Neuronal stem cell (in vitro differentiated cells): ENCODE measurements at regions not wholly inside any gene's neighbourhood (a gene's known extent, or its start where the extent isn't known, plus 50 kb on each side); places are given as distances from the start of the nearest gene placed in this dataset.

Source experiments
- DNase-seq: peaks from one replicate; pipeline ENCODE4 v3.0.0-alpha.2; 2013; ENCODE audit warnings: low spot score
- H2AFZ ChIP-seq: one replicate; pipeline ENCODE4 v1.6.1; 2013; ENCODE audit warnings: mild to moderate bottlenecking, low read length, inconsistent platforms
- H2AK5ac ChIP-seq: 2 replicates; pipeline ENCODE4 v1.6.1; 2013; ENCODE audit warnings: low read depth, mild to moderate bottlenecking, inconsistent platforms, low read length, moderate library complexity, mixed read lengths
- H2BK120ac ChIP-seq: 2 replicates; pipeline ENCODE4 v1.6.1; 2013; ENCODE audit warnings: low read depth, mild to moderate bottlenecking, inconsistent platforms, low read length, moderate library complexity, mixed read lengths
- H2BK12ac ChIP-seq: one replicate; pipeline ENCODE4 v1.6.1; 2013; ENCODE audit warnings: low read length, inconsistent platforms
- H2BK15ac ChIP-seq: 2 replicates; pipeline ENCODE4 v1.6.1; 2013; ENCODE audit warnings: mild to moderate bottlenecking, low read length, inconsistent platforms, mixed read lengths
- H2BK5ac ChIP-seq: one replicate; pipeline ENCODE4 v1.6.1; 2013; ENCODE audit warnings: inconsistent platforms, mild to moderate bottlenecking, low read length, moderate library complexity
- H3K14ac ChIP-seq: one replicate; pipeline ENCODE4 v1.6.1; 2013; ENCODE audit warnings: low read length, inconsistent platforms
- H3K18ac ChIP-seq: 2 replicates; pipeline ENCODE4 v1.6.1; 2013; ENCODE audit warnings: low read length, inconsistent platforms
- H3K23ac ChIP-seq: 2 replicates; pipeline ENCODE4 v1.6.1; 2013; ENCODE audit warnings: low read depth, mild to moderate bottlenecking, mixed read lengths, low read length, inconsistent platforms; ENCODE audit not compliant: poor library complexity
- H3K27ac ChIP-seq: replicated peaks from 3 replicates; pipeline ENCODE4 v1.5.1; 2013; ENCODE audit warnings: low read length, inconsistent platforms
- H3K27me3 ChIP-seq, 3 experiments: 2 replicates each; pipeline ENCODE4 v1.6.1; 2013; ENCODE audit warnings: low read length in 3 of 3, mild to moderate bottlenecking in 2 of 3, inconsistent platforms in 1 of 3, low read depth in 1 of 3, mixed read lengths in 1 of 3, moderate library complexity in 1 of 3; ENCODE audit not compliant: control insufficient read depth in 3 of 3, insufficient read depth in 3 of 3
- H3K36me3 ChIP-seq, 2 donors: replicated peaks in 1 of 2; 2 replicates each; pipeline ENCODE4 v1.6.1; 2013; ENCODE audit warnings: low read length in 2 of 2; ENCODE audit not compliant: control insufficient read depth in 2 of 2, insufficient read depth in 2 of 2
- H3K4ac ChIP-seq: 2 replicates; pipeline ENCODE4 v1.6.1; 2013; ENCODE audit warnings: inconsistent platforms, mild to moderate bottlenecking, low read length, moderate library complexity
- H3K4me1 ChIP-seq, 2 donors: 1 replicate in 1 of 2; 2 replicates in 1 of 2; pipeline ENCODE4 v1.6.1; 2013; ENCODE audit warnings: low read length in 2 of 2, low read depth in 1 of 2; ENCODE audit not compliant: control insufficient read depth in 2 of 2, insufficient read depth in 1 of 2
- H3K4me2 ChIP-seq: one replicate; pipeline ENCODE4 v1.6.1; 2013; ENCODE audit warnings: mild to moderate bottlenecking, low read length, inconsistent platforms; ENCODE audit not compliant: insufficient read depth, poor library complexity, severe bottlenecking
- H3K4me3 ChIP-seq, 2 donors: 2 replicates each; pipeline ENCODE4 v1.5.1; 2013; ENCODE audit warnings: low read length in 2 of 2, mild to moderate bottlenecking in 2 of 2, inconsistent platforms in 1 of 2, moderate library complexity in 1 of 2
- H3K79me1 ChIP-seq: one replicate; pipeline ENCODE4 v1.6.1; 2013; ENCODE audit warnings: low read depth, mild to moderate bottlenecking, inconsistent platforms, low read length, moderate library complexity
- H3K9ac ChIP-seq: one replicate; pipeline ENCODE4 v1.6.1; 2013; ENCODE audit warnings: mild to moderate bottlenecking, low read depth, low read length, inconsistent platforms; ENCODE audit not compliant: poor library complexity
- H3K9me3 ChIP-seq, 2 donors: replicated peaks in 1 of 2; 2 replicates each; pipeline versions ENCODE3 to v1.6.1; 2013; ENCODE audit warnings: low read length in 2 of 2, mild to moderate bottlenecking in 2 of 2, inconsistent platforms in 1 of 2, low read depth in 1 of 2, mixed read lengths in 1 of 2, moderate library complexity in 1 of 2; ENCODE audit not compliant: control insufficient read depth in 2 of 2, insufficient read depth in 1 of 2
- H4K8ac ChIP-seq: one replicate; pipeline ENCODE4 v1.6.1; 2013; ENCODE audit warnings: low read depth, mild to moderate bottlenecking, inconsistent platforms, low read length, moderate library complexity
- H4K91ac ChIP-seq: one replicate; pipeline ENCODE4 v1.6.1; 2013; ENCODE audit warnings: low read length, low read depth, mild to moderate bottlenecking, inconsistent platforms; ENCODE audit not compliant: poor library complexity
- WGBS, 2 donors: extraction: QIAGEN DNeasy Blood & Tissue Kit; methylation state at CpG; one replicate each; pipeline ENCODE4 v1.1.7; 2013; ENCODE audit warnings: missing lambda C conversion rate in 2 of 2, mixed read lengths in 1 of 2; ENCODE audit not compliant: insufficient read length in 2 of 2, insufficient replicate concordance in 1 of 2; ENCODE audit errors: extremely low coverage in 2 of 2; 5-methylcytosine and 5-hydroxymethylcytosine counted together

DNA sequence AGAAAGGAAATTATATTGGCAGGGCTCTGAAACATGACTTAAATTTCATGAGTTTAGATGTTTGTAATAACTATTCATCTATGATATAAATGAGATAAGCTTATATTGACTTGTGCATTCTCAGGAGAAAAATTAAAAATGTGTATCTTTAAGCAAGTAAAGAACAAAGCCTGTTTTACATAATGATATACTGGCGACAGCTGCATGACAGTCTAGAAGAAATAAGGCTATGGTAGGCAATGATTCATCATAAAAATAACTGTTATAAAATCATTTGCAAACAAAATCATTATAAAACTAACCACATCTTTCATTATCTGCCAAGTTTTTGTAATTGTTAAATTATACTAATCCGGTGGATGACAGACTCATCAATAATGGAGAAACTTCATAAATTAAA is 188.1 kb downstream of the ADAM29 start:
- no CpG with 5 or more reads among the region's 2 CpGs for WGBS, 2 donors

DNA sequence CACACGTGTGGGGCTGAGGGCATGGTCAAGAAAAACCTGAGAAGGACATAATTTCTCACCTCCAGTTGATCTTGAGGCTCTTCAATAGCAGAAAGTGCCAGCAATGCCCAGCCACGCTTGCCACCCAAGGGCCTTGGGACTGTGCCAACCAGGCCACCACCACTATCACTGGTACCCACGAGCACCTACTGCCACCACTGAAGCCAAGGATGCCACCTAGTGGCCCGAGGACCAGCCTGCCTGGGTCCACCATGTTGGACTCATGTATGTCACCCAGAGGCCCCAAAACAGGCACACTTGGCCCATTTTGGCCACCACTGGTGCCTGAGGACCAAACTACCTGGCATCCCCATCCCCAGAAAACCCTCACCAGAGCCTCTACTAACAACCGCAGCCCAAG is 191.8 kb downstream of the ADAM29 start:
- H2BK15ac ChIP-seq = no peak overlapping the region
- H2BK12ac ChIP-seq = no peak overlapping the region
- no peak overlapping the region for H2BK5ac ChIP-seq
- H2AK5ac ChIP-seq = no peak overlapping the region
- H3K18ac ChIP-seq = no peak overlapping the region
- no peak overlapping the region for H3K23ac ChIP-seq
- no peaks in the 10 kb centered on the region for H3K27me3 ChIP-seq
- H4K91ac ChIP-seq = no peak overlapping the region
- H3K14ac ChIP-seq = no peak overlapping the region
- H3K27ac ChIP-seq = no peak overlapping the region
- WGBS, 2 donors = no CpG with 5 or more reads among the region's 5 CpGs
- H2BK120ac ChIP-seq = no peak overlapping the region
- H3K4ac ChIP-seq = no peak overlapping the region
- no peak for DNase-seq
- no peaks in the 10 kb centered on the region for H3K36me3 ChIP-seq
- H3K79me1 ChIP-seq = no peaks in the 10 kb centered on the region
- no peak overlapping the region for H3K4me2 ChIP-seq
- no peak overlapping the region for H2AFZ ChIP-seq
- H3K4me3 ChIP-seq = no peak overlapping the region
- H3K4me1 ChIP-seq = peaks cover 0 to 2% of the 10 kb centered on the region in 2 donors
- peaks cover 0 to 2% of the 10 kb centered on the region in 2 donors for H3K9me3 ChIP-seq
- H3K9ac ChIP-seq = no peak overlapping the region
- no peak overlapping the region for H4K8ac ChIP-seq

More for the DNA sequence above, 188.1 kb downstream of the ADAM29 start:
- Histone ChIP-seq H2AK5ac (no peak overlapping the region), H4K8ac (no peak overlapping the region), H3K4me1 (peaks cover 0 to 2% of the 10 kb centered on the region in 2 donors), H3K36me3 (no peaks in the 10 kb centered on the region), H3K14ac (no peak overlapping the region), H3K9me3 (peaks cover 0 to 2% of the 10 kb centered on the region in 2 donors), H2BK5ac (no peak overlapping the region), H2BK120ac (no peak overlapping the region), H3K4me2 (no peak overlapping the region), H3K18ac (no peak overlapping the region), H2AFZ (no peak overlapping the region), H3K79me1 (no peaks in the 10 kb centered on the region), H3K27ac (no peak overlapping the region), H3K4me3 (no peak overlapping the region), H3K23ac (no peak overlapping the region), H2BK15ac (no peak overlapping the region), H2BK12ac (no peak overlapping the region), H3K4ac (no peak overlapping the region), H4K91ac (no peak overlapping the region), H3K9ac (no peak overlapping the region), H3K27me3 (no peaks in the 10 kb centered on the region)
- DNase-seq = no peak

- H2BK120ac ChIP-seq = no peak overlapping the region
- WGBS, 2 donors = no CpG with 5 or more reads among the region's 4 CpGs
- H4K91ac ChIP-seq = no peak overlapping the region
- no peak overlapping the region for H3K27ac ChIP-seq
- H3K79me1 ChIP-seq = no peaks in the 10 kb centered on the region
- no peak overlapping the region for H4K8ac ChIP-seq
- H3K27me3 ChIP-seq = no peaks in the 10 kb centered on the region
- no peaks in the 10 kb centered on the region for H3K4me1 ChIP-seq
- no peak for DNase-seq
- H3K23ac ChIP-seq = no peak overlapping the region
- no peak overlapping the region for H3K4me2 ChIP-seq
- H3K14ac ChIP-seq = no peak overlapping the region
- H3K9me3 ChIP-seq = no peaks in the 10 kb centered on the region
- H3K4me3 ChIP-seq = no peak overlapping the region
- H3K4ac ChIP-seq = no peak overlapping the region
- no peak overlapping the region for H2BK15ac ChIP-seq
- H2BK12ac ChIP-seq = no peak overlapping the region
- no peak overlapping the region for H3K9ac ChIP-seq
- no peak overlapping the region for H2AK5ac ChIP-seq
- H2BK5ac ChIP-seq = no peak overlapping the region
- no peak overlapping the region for H3K18ac ChIP-seq
- no peak overlapping the region for H2AFZ ChIP-seq
- H3K36me3 ChIP-seq = no peaks in the 10 kb centered on the region
These were observed 207.4 kb downstream of the ADAM29 start for GRCh38 chr4:175125410-175126068.

- Histone ChIP-seq H3K79me1 (no peaks in the 10 kb centered on the region), H4K8ac (no peak overlapping the region), H3K4me3 (no peak overlapping the region), H3K23ac (no peak overlapping the region), H2BK12ac (no peak overlapping the region), H3K9me3 (no peaks in the 10 kb centered on the region), H2BK15ac (no peak overlapping the region), H3K4ac (no peak overlapping the region), H3K9ac (no peak overlapping the region), H3K14ac (no peak overlapping the region), H3K4me2 (no peak overlapping the region), H2AFZ (no peak overlapping the region), H2AK5ac (no peak overlapping the region), H3K36me3 (no peaks in the 10 kb centered on the region), H4K91ac (no peak overlapping the region), H3K18ac (no peak overlapping the region), H3K27me3 (no peaks in the 10 kb centered on the region), H3K27ac (no peak overlapping the region), H2BK120ac (no peak overlapping the region), H2BK5ac (no peak overlapping the region), H3K4me1 (no peaks in the 10 kb centered on the region)
- no peak for DNase-seq
- no CpG with 5 or more reads among the region's 2 CpGs for WGBS, 2 donors
These were observed 209.2 kb downstream of the ADAM29 start for GRCh38 chr4:175127314-175127713.
